ENCODE measurements at regions not wholly inside any gene's neighbourhood (a gene's known extent, or its start where the extent isn't known, plus 50 kb on each side); places are given as distances from the start of the nearest gene placed in this dataset.

- DNase-seq (ENCODE audit: low read depth in 3 of 3): no peak
These were observed 69.5 kb upstream of the IL6 start for GRCh38 chr7:22657479-22657878.

- no peak for DNase-seq (ENCODE audit: low read depth in 3 of 3)
These were observed 71.2 kb upstream of the IL6 start for GRCh38 chr7:22655781-22656180.

- no peak for DNase-seq (ENCODE audit: low read depth in 3 of 3)
These were observed 72.2 kb upstream of the IL6 start for GRCh38 chr7:22654831-22655230.

- no peak for DNase-seq (ENCODE audit: low read depth in 3 of 3)
These were observed 73.0 kb upstream of the IL6 start for GRCh38 chr7:22653951-22654350.

- DNase-seq (ENCODE audit: low read depth in 3 of 3): no peak
These were observed 75.3 kb upstream of the IL6 start for GRCh38 chr7:22651534-22652243.

GRCh38 chr7:22651036-22651435, 76.0 kb upstream of the IL6 start:
- no peak for DNase-seq (ENCODE audit: low read depth in 3 of 3)

- DNase-seq (ENCODE audit: low read depth in 3 of 3): no peak
These were observed 77.3 kb upstream of the IL6 start for GRCh38 chr7:22649686-22650085.

DNA sequence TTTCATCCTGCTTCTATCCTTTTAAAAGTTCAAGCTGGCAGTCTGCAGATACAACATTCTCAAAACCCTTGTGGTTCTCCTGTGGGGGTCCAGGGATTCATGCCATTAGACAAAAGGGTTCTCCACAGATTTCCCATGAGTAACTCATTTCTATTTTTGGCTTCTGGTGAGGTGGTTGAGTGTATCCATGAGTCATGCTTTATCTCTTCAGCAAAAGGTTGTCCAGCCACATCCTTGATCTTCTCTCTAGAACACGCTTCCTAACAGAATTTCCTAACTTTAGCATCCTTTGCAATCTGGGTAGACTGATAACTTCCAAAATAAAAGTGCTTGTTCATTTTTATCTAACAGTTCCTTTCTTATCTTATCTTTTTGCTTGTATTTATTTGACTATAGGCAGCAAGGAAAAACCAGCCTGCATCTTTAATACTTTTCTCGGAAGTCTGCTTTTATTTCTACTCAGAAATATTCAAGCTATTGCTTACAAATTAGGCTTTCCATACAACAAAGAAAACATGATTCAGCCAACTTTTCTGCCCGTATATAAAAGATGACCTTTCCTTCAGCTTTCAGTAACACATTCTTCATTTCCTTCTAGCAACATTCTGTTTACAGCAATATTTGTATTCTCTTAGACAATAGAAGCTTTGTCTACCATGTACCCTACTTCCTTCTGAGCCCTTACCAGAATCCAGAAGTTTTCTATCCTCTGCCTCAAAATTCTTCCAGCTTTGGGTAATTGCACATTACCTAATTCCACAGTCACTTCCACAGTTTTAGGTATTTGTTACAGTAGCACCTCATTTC, 79.3 kb upstream of the IL6 start:
- DNase-seq (ENCODE audit: low read depth in 3 of 3): no peak

- DNase-seq (ENCODE audit: low read depth in 3 of 3): no peak
These were observed 81.4 kb upstream of the IL6 start for GRCh38 chr7:22645418-22646181.

- DNase-seq (ENCODE audit: low read depth in 3 of 3): no peak
These were observed 84.5 kb upstream of the IL6 start for GRCh38 chr7:22642454-22642853.

DNA sequence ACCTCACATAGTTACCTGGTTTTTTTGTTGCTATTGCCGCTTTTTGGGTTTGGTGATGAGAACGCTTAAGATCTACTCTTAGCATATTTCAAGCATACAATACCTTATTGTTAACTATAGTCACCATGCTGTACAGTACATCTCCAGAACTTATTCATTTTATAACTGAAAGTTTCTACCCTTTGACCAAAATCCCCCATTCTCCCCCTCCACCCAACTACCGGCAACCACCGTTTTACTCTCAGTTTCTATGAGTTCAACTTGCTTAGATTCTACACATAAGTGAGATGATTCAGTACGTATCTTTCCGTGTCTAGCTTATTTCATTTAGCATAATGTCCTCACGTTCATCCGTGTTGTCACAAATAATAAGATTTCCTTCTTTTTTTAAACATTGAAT, 86.7 kb upstream of the IL6 start:
- no peak for DNase-seq (ENCODE audit: low read depth in 3 of 3)

DNA sequence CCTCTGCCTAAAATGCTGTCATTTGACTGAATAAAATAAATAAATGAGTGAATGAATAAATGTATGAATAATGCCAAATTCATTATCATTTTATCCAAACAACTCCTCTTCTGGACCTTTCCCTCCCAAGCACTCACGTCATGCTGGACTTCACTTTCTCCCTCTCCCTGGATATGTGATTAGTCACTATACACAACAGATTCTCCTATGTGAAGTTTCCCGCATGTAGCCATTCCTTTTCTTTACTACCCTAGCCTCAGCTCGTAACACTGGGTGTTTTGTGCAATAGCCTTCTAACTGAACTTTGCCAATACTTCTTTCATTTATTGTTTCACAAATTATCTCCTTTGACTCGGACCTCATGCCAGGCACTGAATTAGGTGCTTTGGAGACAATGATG, 87.6 kb upstream of the IL6 start:
- DNase-seq (ENCODE audit: low read depth in 3 of 3): no peak

DNA sequence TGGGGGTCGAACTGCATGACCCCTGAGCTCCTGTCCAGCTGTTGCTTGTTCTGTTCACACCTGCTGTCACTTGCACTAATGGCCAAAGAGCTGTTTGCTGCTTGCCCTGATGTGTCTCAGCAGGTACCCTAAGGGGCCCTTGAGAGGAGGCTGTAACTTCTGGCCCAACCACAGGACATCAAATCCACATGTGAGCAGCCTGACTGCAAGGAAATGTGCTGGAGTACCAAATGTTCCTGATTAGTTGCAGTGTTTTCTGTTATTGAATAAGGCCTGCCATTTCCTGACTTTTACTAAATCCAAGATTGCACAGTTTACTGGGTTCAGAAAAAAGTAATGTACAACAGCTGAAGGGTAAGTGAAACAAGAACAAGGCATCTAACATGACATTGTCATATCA, 91.7 kb upstream of the IL6 start:
- DNase-seq (ENCODE audit: low read depth in 3 of 3): no peak

DNA sequence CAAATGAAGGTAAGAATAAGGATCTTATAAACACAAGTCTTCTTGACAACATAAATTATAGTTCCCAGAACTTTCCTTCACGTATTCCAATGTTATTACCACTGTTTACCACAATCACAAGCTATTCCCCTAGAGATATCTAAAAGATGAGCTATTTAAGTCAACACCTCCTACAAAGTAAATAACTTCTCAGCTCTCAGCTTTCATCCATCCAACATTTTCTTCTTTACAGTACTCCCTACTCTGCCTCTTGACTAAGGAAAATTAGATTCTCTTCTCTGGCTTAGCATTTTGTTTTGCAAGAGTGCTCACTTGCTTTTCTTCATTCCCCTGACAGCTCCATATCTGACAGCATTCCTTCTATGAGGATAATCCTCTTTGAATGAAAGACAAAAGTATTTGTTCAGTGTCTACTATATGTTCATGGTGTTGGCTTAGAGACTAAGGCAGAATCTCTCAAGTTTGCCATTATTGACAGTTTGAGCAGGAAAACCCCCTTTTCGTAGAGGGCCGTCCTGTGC, 93.0 kb upstream of the IL6 start:
- DNase-seq (ENCODE audit: low read depth in 3 of 3): no peak

- no peak for DNase-seq (ENCODE audit: low read depth in 3 of 3)
These were observed 93.6 kb upstream of the IL6 start for GRCh38 chr7:22633286-22633953.

DNA sequence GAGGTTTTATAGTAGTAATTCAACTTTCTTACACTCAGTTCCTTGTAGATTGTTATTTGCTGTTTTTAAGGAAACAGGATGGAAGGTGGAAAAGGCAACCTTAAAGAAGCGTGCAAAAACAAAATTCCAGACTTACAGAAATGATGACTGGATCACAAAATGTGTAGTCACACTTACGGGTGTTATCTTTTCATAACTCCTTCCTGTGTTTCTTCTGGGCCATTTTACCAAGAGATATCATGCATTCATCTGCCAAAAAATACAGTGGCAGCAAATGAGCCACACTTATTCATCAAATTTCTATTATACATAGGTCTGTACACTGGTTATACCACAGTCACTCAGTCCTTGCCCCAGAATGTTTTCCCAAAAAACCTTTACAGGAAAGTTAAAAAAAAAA, 94.3 kb upstream of the IL6 start:
- DNase-seq (ENCODE audit: low read depth in 3 of 3): no peak

GRCh38 chr7:22631730-22632129, 95.3 kb upstream of the IL6 start:
- no peak for DNase-seq (ENCODE audit: low read depth in 3 of 3)

GRCh38 chr7:22630069-22630468, 96.9 kb upstream of the IL6 start:
- no peak for DNase-seq (ENCODE audit: low read depth in 3 of 3)

DNA sequence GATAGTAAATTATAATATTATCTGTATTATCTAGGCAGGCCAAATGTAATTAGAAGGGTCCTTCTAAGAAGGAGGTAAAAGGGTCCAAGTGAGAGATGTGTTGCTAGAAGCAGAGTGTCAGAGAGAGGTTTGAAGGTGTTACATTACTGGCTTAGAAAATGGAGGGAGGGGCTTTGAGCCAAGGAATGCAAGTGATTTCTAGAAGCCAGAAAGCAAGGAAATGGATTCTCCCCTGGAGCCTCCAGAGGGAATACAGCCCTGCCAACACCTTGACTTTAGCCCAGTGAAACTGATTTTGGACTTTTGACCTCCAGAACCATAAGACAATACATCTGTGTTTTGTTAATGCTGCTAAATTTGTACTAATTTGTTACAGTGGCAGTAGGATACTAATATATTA, 97.9 kb upstream of the IL6 start:
- no peak for DNase-seq (ENCODE audit: low read depth in 3 of 3)

- no peak for DNase-seq (ENCODE audit: low read depth in 3 of 3)
These were observed 98.9 kb upstream of the IL6 start for GRCh38 chr7:22628112-22628511.

- no peak for DNase-seq (ENCODE audit: low read depth in 3 of 3)
These were observed 99.9 kb upstream of the IL6 start for GRCh38 chr7:22627136-22627535.

DNA sequence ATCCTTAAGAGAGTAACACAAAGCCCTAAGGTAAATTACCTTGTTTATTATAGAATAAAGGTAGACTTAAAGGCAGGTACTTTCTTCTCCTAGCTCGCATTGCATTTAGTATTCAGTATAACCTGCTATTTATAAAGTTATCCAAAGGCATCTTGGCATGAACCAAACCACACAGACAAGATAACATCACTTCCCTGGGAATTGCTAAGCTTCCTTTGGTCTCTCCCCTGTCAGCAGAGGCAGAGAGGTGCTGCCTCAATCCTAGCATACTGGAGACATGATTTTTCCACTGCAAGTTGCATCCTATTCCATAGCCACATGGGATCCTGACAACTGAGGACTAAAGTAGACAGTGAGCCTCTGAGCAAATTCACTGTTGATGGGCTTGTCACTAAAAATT, 101.7 kb upstream of the IL6 start:
- DNase-seq (ENCODE audit: low read depth in 3 of 3): no peak
